ENCODE measurements at regions not wholly inside any gene's neighbourhood (a gene's known extent, or its start where the extent isn't known, plus 50 kb on each side); places are given as distances from the start of the nearest gene placed in this dataset.

- TF ChIP-seq MXI1 (conservative IDR thresholded peaks at IDR 0.05; ENCODE audit: poor library complexity, severe bottlenecking) (no peak), EZH2 (IDR thresholded peaks at IDR 0.05; ENCODE audit: borderline replicate concordance, insufficient read depth, low read length, poor library complexity, severe bottlenecking) (no peak), REST (IDR thresholded peaks at IDR 0.05; ENCODE audit: borderline replicate concordance) (no peak), CTCF (IDR thresholded peaks at IDR 0.05; ENCODE audit: poor library complexity, severe bottlenecking) (no peak), RAD21 (conservative IDR thresholded peaks at IDR 0.05) (no peak), POLR2AphosphoS5 (IDR thresholded peaks at IDR 0.05) (no peak), EP300 (conservative IDR thresholded peaks at IDR 0.05; ENCODE audit: poor library complexity, severe bottlenecking) (no peak), TAF1 (IDR thresholded peaks at IDR 0.05; ENCODE audit: low read depth) (no peak)
- Histone ChIP-seq H4K20me1 (ENCODE audit: insufficient read depth) (no peaks in the 10 kb centered on the region), H3K79me2 (replicated peaks; ENCODE audit: insufficient read depth, low read length) (no peaks in the 10 kb centered on the region), H3K9ac (ENCODE audit: low read length) (no peak overlapping the region), H3K9me3 (ENCODE audit: low read length) (no peaks in the 10 kb centered on the region), H3K27ac (ENCODE audit: low read length) (no peak overlapping the region), H3K4me2 (ENCODE audit: low read length) (no peak overlapping the region), H3K4me3 (ENCODE audit: low read length) (no peak overlapping the region), H3F3A (ENCODE audit: insufficient read depth, low read length, poor library complexity, severe bottlenecking) (no peaks in the 10 kb centered on the region), H2AFZ (ENCODE audit: low read depth, low read length) (no peak overlapping the region), H3K36me3 (ENCODE audit: insufficient read depth, low read length) (no peaks in the 10 kb centered on the region), H3K9me2 (ENCODE audit: insufficient read depth, low read length) (no peaks in the 10 kb centered on the region), H3K27me3 (ENCODE audit: insufficient read depth, low read depth, low read length) (no peaks in the 10 kb centered on the region)
Observed at GRCh38 chr20:11437090-11437489, 480.6 kb upstream of the BTBD3 start.

- no peaks in the 10 kb centered on the region for H3K9me2 ChIP-seq (ENCODE audit: insufficient read depth, low read length)
- no peak overlapping the region for H3K4me3 ChIP-seq (ENCODE audit: low read length)
- no peaks in the 10 kb centered on the region for H3F3A ChIP-seq (ENCODE audit: insufficient read depth, low read length, poor library complexity, severe bottlenecking)
- no peaks in the 10 kb centered on the region for H3K9me3 ChIP-seq (ENCODE audit: low read length)
- no peaks in the 10 kb centered on the region for H3K36me3 ChIP-seq (ENCODE audit: insufficient read depth, low read length)
- no peaks in the 10 kb centered on the region for H3K79me2 ChIP-seq (replicated peaks; ENCODE audit: insufficient read depth, low read length)
- H2AFZ ChIP-seq (ENCODE audit: low read depth, low read length): no peak overlapping the region
- no peak overlapping the region for H3K27ac ChIP-seq (ENCODE audit: low read length)
- no peak overlapping the region for H3K9ac ChIP-seq (ENCODE audit: low read length)
- no peaks in the 10 kb centered on the region for H3K27me3 ChIP-seq (ENCODE audit: insufficient read depth, low read depth, low read length)
- no peaks in the 10 kb centered on the region for H4K20me1 ChIP-seq (ENCODE audit: insufficient read depth)
- H3K4me2 ChIP-seq (ENCODE audit: low read length): no peak overlapping the region
- TF ChIP-seq CTCF (IDR thresholded peaks at IDR 0.05; ENCODE audit: poor library complexity, severe bottlenecking) (no peak), SMC3 (conservative IDR thresholded peaks at IDR 0.05; ENCODE audit: poor library complexity) (no peak), REST (IDR thresholded peaks at IDR 0.05; ENCODE audit: borderline replicate concordance) (no peak), MXI1 (conservative IDR thresholded peaks at IDR 0.05; ENCODE audit: poor library complexity, severe bottlenecking) (no peak), RAD21 (conservative IDR thresholded peaks at IDR 0.05) (no peak), TAF1 (IDR thresholded peaks at IDR 0.05; ENCODE audit: low read depth) (no peak), EZH2 (IDR thresholded peaks at IDR 0.05; ENCODE audit: borderline replicate concordance, insufficient read depth, low read length, poor library complexity, severe bottlenecking) (no peak), EP300 (conservative IDR thresholded peaks at IDR 0.05; ENCODE audit: poor library complexity, severe bottlenecking) (no peak), POLR2AphosphoS5 (IDR thresholded peaks at IDR 0.05) (no peak)
Observed at GRCh38 chr20:11437611-11438380, 479.9 kb upstream of the BTBD3 start.

Data from neural cell (in vitro differentiated cells).